Nephron (organoid): ENCODE measurements at regions not wholly inside any gene's neighbourhood (a gene's known extent, or its start where the extent isn't known, plus 50 kb on each side); places are given as distances from the start of the nearest gene placed in this dataset.

Source experiments
- H3K27ac Mint-ChIP-seq, 3 experiments: 2 replicates each; pipeline ENCODE4 v1.8.0; 2020; ENCODE audit warnings: mixed read lengths in 3 of 3, mild to moderate bottlenecking in 2 of 3, moderate library complexity in 1 of 3
- H3K27me3 Mint-ChIP-seq: 2 replicates; pipeline ENCODE4 v1.8.0; 2021; ENCODE audit warnings: low read depth, mild to moderate bottlenecking, moderate library complexity, mixed read lengths
- H3K36me3 Mint-ChIP-seq: 2 replicates; pipeline ENCODE4 v1.8.0; 2020; ENCODE audit warnings: low read depth, mixed read lengths
- H3K4me1 Mint-ChIP-seq: 2 replicates; pipeline ENCODE4 v1.8.0; 2020; ENCODE audit warnings: mixed read lengths
- H3K4me3 Mint-ChIP-seq, 3 experiments: 2 replicates each; pipeline ENCODE4 v1.8.0; 2020; ENCODE audit warnings: mild to moderate bottlenecking in 3 of 3, mixed read lengths in 3 of 3, moderate library complexity in 2 of 3
- H3K9me3 Mint-ChIP-seq: 2 replicates; pipeline ENCODE4 v1.8.0; 2020; ENCODE audit warnings: mixed read lengths
- CTCF ChIP-seq, 3 experiments: fragments of 200-600 bp; sonication (generic); IDR thresholded peaks; one replicate each; pipeline ENCODE4 v1.5.0; 2021; ENCODE audit warnings: antibody characterized with exemption in 3 of 3; ENCODE audit not compliant: unreplicated experiment in 3 of 3

- H3K9me3 Mint-ChIP-seq: peaks cover 3% of the 10 kb centered on the region
- no peaks in the 10 kb centered on the region for H3K27me3 Mint-ChIP-seq
- no peak for TF ChIP-seq CTCF (IDR thresholded peaks at IDR 0.05; ENCODE audit: unreplicated experiment in 3 of 3)
- peaks cover 45% of the 10 kb centered on the region for H3K4me1 Mint-ChIP-seq
- H3K36me3 Mint-ChIP-seq: no peaks in the 10 kb centered on the region
- peak overlapping the region; percentile 2 to 49 (median 8) for H3K27ac Mint-ChIP-seq
- H3K4me3 Mint-ChIP-seq: no peak overlapping the region
Observed at GRCh38 chr11:26904132-26904531, 89.8 kb upstream of the FIBIN start.

- H3K4me1 Mint-ChIP-seq: peaks cover 46% of the 10 kb centered on the region
- H3K27me3 Mint-ChIP-seq: no peaks in the 10 kb centered on the region
- H3K4me3 Mint-ChIP-seq: no peak overlapping the region
- peaks cover 3% of the 10 kb centered on the region for H3K9me3 Mint-ChIP-seq
- TF ChIP-seq CTCF (IDR thresholded peaks at IDR 0.05; ENCODE audit: unreplicated experiment in 3 of 3): no peak
- peak overlapping the region in 1 of 3 experiments; percentile 49 for H3K27ac Mint-ChIP-seq
- no peaks in the 10 kb centered on the region for H3K36me3 Mint-ChIP-seq
Observed at GRCh38 chr11:26904801-26905200, 89.1 kb upstream of the FIBIN start.

- no peak for TF ChIP-seq CTCF (IDR thresholded peaks at IDR 0.05; ENCODE audit: unreplicated experiment in 3 of 3)
- Mint-ChIP-seq H3K4me3 (no peak overlapping the region), H3K9me3 (peaks cover 3% of the 10 kb centered on the region), H3K4me1 (peaks cover 45% of the 10 kb centered on the region), H3K27me3 (no peaks in the 10 kb centered on the region), H3K27ac (peak overlapping the region in 2 of 3 experiments; percentile 11 to 23), H3K36me3 (no peaks in the 10 kb centered on the region)
Observed at GRCh38 chr11:26905368-26905767, 88.5 kb upstream of the FIBIN start.

- Mint-ChIP-seq H3K4me3 (no peak overlapping the region), H3K27ac (peak overlapping the region in 1 of 3 experiments; percentile 5), H3K9me3 (no peaks in the 10 kb centered on the region), H3K27me3 (peaks cover 4% of the 10 kb centered on the region), H3K4me1 (peaks cover 21% of the 10 kb centered on the region), H3K36me3 (no peaks in the 10 kb centered on the region)
- TF ChIP-seq CTCF (IDR thresholded peaks at IDR 0.05; ENCODE audit: unreplicated experiment in 3 of 3): no peak
Observed at GRCh38 chr11:26909515-26909914, 84.4 kb upstream of the FIBIN start.

- Mint-ChIP-seq H3K4me1 (peaks cover 21% of the 10 kb centered on the region), H3K36me3 (no peaks in the 10 kb centered on the region), H3K9me3 (no peaks in the 10 kb centered on the region), H3K4me3 (no peak overlapping the region), H3K27ac (peak overlapping the region in 1 of 3 experiments; percentile 5), H3K27me3 (peaks cover 4% of the 10 kb centered on the region)
- no peak for TF ChIP-seq CTCF (IDR thresholded peaks at IDR 0.05; ENCODE audit: unreplicated experiment in 3 of 3)
Observed at GRCh38 chr11:26909991-26910591, 83.8 kb upstream of the FIBIN start.

- no peak for TF ChIP-seq CTCF (IDR thresholded peaks at IDR 0.05; ENCODE audit: unreplicated experiment in 3 of 3)
- Mint-ChIP-seq H3K27me3 (peaks cover 4% of the 10 kb centered on the region), H3K4me3 (no peak overlapping the region), H3K9me3 (peaks cover 6% of the 10 kb centered on the region), H3K4me1 (peaks cover 17% of the 10 kb centered on the region), H3K36me3 (no peaks in the 10 kb centered on the region), H3K27ac (peak overlapping the region in 1 of 3 experiments; percentile 1)
Observed at GRCh38 chr11:26914968-26915367, 78.9 kb upstream of the FIBIN start.
